IMR-90 (cell line): ENCODE measurements at regions not wholly inside any gene's neighbourhood (a gene's known extent, or its start where the extent isn't known, plus 50 kb on each side); places are given as distances from the start of the nearest gene placed in this dataset.

Experiments
- ATAC-seq: fragments of 200-7000 bp; cut with Tn5 transposase; 2 replicates; pipeline ENCODE4 v1.9.1; 2020; ENCODE audit warnings: low read depth, mild to moderate bottlenecking, moderate library complexity
- BruUV-seq: library from RNA; stranded (reverse); fragments of 400-500 nt; replicated peaks from 2 replicates; lab custom pipeline; 2021; lab: Mats Ljungman, UMichigan
- CTCF ChIA-PET: fragments of 300-600 bp; formaldehyde crosslinking; extraction: SDS; loops from one replicate; lab custom pipeline; 2021; ENCODE audit warnings: antibody characterized with exemption; lab: Yijun Ruan, JAX
- POLR2A ChIA-PET: fragments of 300-600 bp; sonication (Branson Sonifier 250); formaldehyde crosslinking; loops from one replicate; lab custom pipeline; 2022; ENCODE audit warnings: antibody characterized with exemption; ENCODE audit not compliant: unreplicated experiment; lab: Charles Lee
- DNase-seq: peaks from one replicate; pipeline ENCODE4 v3.0.0; 2013
- H2AFZ ChIP-seq: replicated peaks from 2 replicates; pipeline ENCODE3; 2013; ENCODE audit warnings: low read length, mild to moderate bottlenecking; ENCODE audit not compliant: poor library complexity
- H2AK5ac ChIP-seq: 2 replicates; pipeline ENCODE4 v1.6.1; 2013; ENCODE audit warnings: low read depth, low read length, inconsistent platforms
- H2AK9ac ChIP-seq: replicated peaks from 2 replicates; pipeline ENCODE3; 2013; ENCODE audit warnings: mild to moderate bottlenecking, low read depth, low read length, moderate library complexity; ENCODE audit not compliant: poor library complexity
- H2BK120ac ChIP-seq: 2 replicates; pipeline ENCODE4 v1.6.1; 2013; ENCODE audit warnings: low read depth, low read length, inconsistent platforms
- H2BK15ac ChIP-seq: 3 replicates; pipeline ENCODE4 v1.6.1; 2013; ENCODE audit warnings: low read depth, low read length, inconsistent platforms
- H2BK20ac ChIP-seq: 2 replicates; pipeline ENCODE4 v1.6.1; 2013; ENCODE audit warnings: low read depth, mild to moderate bottlenecking, inconsistent platforms, low read length, moderate library complexity
- H2BK5ac ChIP-seq: 2 replicates; pipeline ENCODE4 v1.6.1; 2013; ENCODE audit warnings: mild to moderate bottlenecking, low read depth, low read length, inconsistent platforms; ENCODE audit not compliant: poor library complexity, severe bottlenecking
- H3K14ac ChIP-seq: replicated peaks from 2 replicates; pipeline ENCODE4 v1.6.1; 2013; ENCODE audit warnings: low read depth, low read length, inconsistent platforms
- H3K18ac ChIP-seq: 2 replicates; pipeline ENCODE4 v1.6.1; 2013; ENCODE audit warnings: low read depth, low read length, control low read depth
- H3K23ac ChIP-seq: 2 replicates; pipeline ENCODE4 v1.6.1; 2013; ENCODE audit warnings: low read depth, low read length, inconsistent platforms
- H3K27ac ChIP-seq: 2 replicates; pipeline ENCODE4 v1.5.1; 2013; ENCODE audit warnings: mild to moderate bottlenecking, control low read depth, low read length; ENCODE audit not compliant: insufficient read depth
- H3K27me3 ChIP-seq: 2 replicates; pipeline ENCODE4 v1.6.1; 2013; ENCODE audit warnings: low read length; ENCODE audit not compliant: control insufficient read depth, insufficient read depth
- H3K36me3 ChIP-seq: 2 replicates; pipeline ENCODE4 v1.6.1; 2013; ENCODE audit warnings: low read length, mixed read lengths; ENCODE audit not compliant: control insufficient read depth, insufficient read depth
- H3K4ac ChIP-seq: 2 replicates; pipeline ENCODE4 v1.6.1; 2013; ENCODE audit warnings: low read depth, low read length, inconsistent platforms
- H3K4me1 ChIP-seq: 2 replicates; pipeline ENCODE4 v1.6.1; 2013; ENCODE audit warnings: low read length, mixed read lengths; ENCODE audit not compliant: control insufficient read depth, insufficient read depth
- H3K4me2 ChIP-seq: 2 replicates; pipeline ENCODE4 v1.6.1; 2013; ENCODE audit warnings: low read depth, mild to moderate bottlenecking, control low read depth, low read length, moderate library complexity
- H3K4me3 ChIP-seq: 2 replicates; pipeline ENCODE4 v1.5.1; 2013; ENCODE audit warnings: low read depth, mild to moderate bottlenecking, control low read depth, low read length, moderate library complexity; ENCODE audit not compliant: insufficient read depth
- H3K56ac ChIP-seq: 2 replicates; pipeline ENCODE4 v1.6.1; 2013; ENCODE audit warnings: low read length, inconsistent platforms; ENCODE audit not compliant: insufficient read depth; ENCODE audit errors: extremely low read depth
- H3K79me1 ChIP-seq, 2 experiments: 2 replicates each; pipeline ENCODE4 v1.6.1; 2013; ENCODE audit warnings: low read length in 2 of 2, inconsistent platforms in 1 of 2, low read depth in 1 of 2
- H3K9ac ChIP-seq: 2 replicates; pipeline ENCODE4 v1.6.1; 2013; ENCODE audit warnings: low read depth, low read length, control low read depth
- H3K9me1 ChIP-seq: 2 replicates; pipeline ENCODE4 v1.6.1; 2013; ENCODE audit warnings: low read length, inconsistent platforms; ENCODE audit not compliant: insufficient read depth
- H3K9me3 ChIP-seq: 2 replicates; pipeline ENCODE4 v1.6.1; 2013; ENCODE audit warnings: low read length; ENCODE audit not compliant: control insufficient read depth, insufficient read depth
- H4K20me1 ChIP-seq: 2 replicates; pipeline ENCODE4 v1.6.1; 2013; ENCODE audit warnings: low read length, inconsistent platforms; ENCODE audit not compliant: insufficient read depth
- H4K5ac ChIP-seq: 2 replicates; pipeline ENCODE4 v1.6.1; 2013; ENCODE audit warnings: mild to moderate bottlenecking, low read depth, low read length, control low read depth
- H4K8ac ChIP-seq, 2 experiments: 2 replicates each; pipeline ENCODE4 v1.6.1; 2013; ENCODE audit warnings: low read depth in 2 of 2, low read length in 2 of 2, control low read depth in 1 of 2, inconsistent platforms in 1 of 2
- H4K91ac ChIP-seq: 2 replicates; pipeline ENCODE4 v1.6.1; 2013; ENCODE audit warnings: low read depth, low read length, inconsistent platforms; ENCODE audit not compliant: insufficient read depth
- BHLHE40 ChIP-seq: fragments of 150-350 bp; IDR thresholded peaks from 2 replicates; pipeline ENCODE4 v1.6.1; 2016; ENCODE audit warnings: mild to moderate bottlenecking, low read depth, low read length
- CEBPB ChIP-seq: IDR thresholded peaks from 2 replicates; pipeline ENCODE4 v1.6.1; 2012; ENCODE audit warnings: low read depth, low read length, improper control_type of control experiment
- CHD1 ChIP-seq: IDR thresholded peaks from 2 replicates; pipeline ENCODE4 v1.6.1; 2012; ENCODE audit warnings: low read depth, low read length, improper control_type of control experiment
- FOS ChIP-seq: fragments of 150-350 bp; IDR thresholded peaks from 2 replicates; pipeline ENCODE4 v1.6.1; 2016; ENCODE audit warnings: low read depth, low read length
- MAFK ChIP-seq: IDR thresholded peaks from 2 replicates; pipeline ENCODE4 v1.6.1; 2012; ENCODE audit warnings: low read depth, low read length, improper control_type of control experiment
- MAZ ChIP-seq: IDR thresholded peaks from 2 replicates; pipeline ENCODE4 v1.6.1; 2012; ENCODE audit warnings: low read depth, mild to moderate bottlenecking, low read length, improper control_type of control experiment, moderate library complexity, borderline replicate concordance
- NFE2L2 ChIP-seq: fragments of 150-350 bp; IDR thresholded peaks from 2 replicates; pipeline ENCODE4 v1.6.1; 2016; ENCODE audit warnings: low read depth, mild to moderate bottlenecking, low read length
- POLR2A ChIP-seq: IDR thresholded peaks from 2 replicates; pipeline ENCODE4 v1.6.1; 2012; ENCODE audit warnings: mild to moderate bottlenecking, low read depth, low read length
- RAD21 ChIP-seq: IDR thresholded peaks from 2 replicates; pipeline ENCODE4 v1.6.1; 2012; ENCODE audit warnings: low read length, improper control_type of control experiment
- SMC3 ChIP-seq: fragments of 150-350 bp; IDR thresholded peaks from 2 replicates; pipeline ENCODE4 v1.6.1; 2016; ENCODE audit warnings: low read depth, mild to moderate bottlenecking, antibody characterized with exemption, low read length, moderate library complexity
- WGBS, 2 experiments: methylation state at CpG; one replicate each; pipeline versions ENCODE4 v1.1.5 to v1.1.7; 2013; ENCODE audit warnings: missing lambda C conversion rate in 2 of 2; ENCODE audit not compliant: insufficient read length in 1 of 2; ENCODE audit errors: extremely low coverage in 2 of 2; 5-methylcytosine and 5-hydroxymethylcytosine counted together
- dilution Hi-C: fragments of 300-500 bp; cut with HindIII; formaldehyde crosslinking; loops from one replicate; pipeline ENCODE4 v1.14.3; 2018; ENCODE audit warnings: low sequenced_read_pairs; ENCODE audit not compliant: unreplicated experiment
- in situ Hi-C: fragments of 300-500 bp; cut with MboI; formaldehyde crosslinking; loops from 3 replicates; pipeline ENCODE4 v1.14.3; 2019; ENCODE audit warnings: low sequenced_read_pairs, inconsistent platforms, mixed read lengths
- intact Hi-C: fragments of 100-400 bp; cut with micrococcal nuclease; formaldehyde crosslinking; loops from 2 replicates; pipeline ENCODE4 v1.10.0; 2022
- TF ChIP-seq, protein P1 (sequence below): conservative IDR thresholded peaks from 2 replicates; pipeline ENCODE4 v1.5.1; 2012; ENCODE audit warnings: mild to moderate bottlenecking, low read depth, low read length, improper control_type of control experiment

DNA sequence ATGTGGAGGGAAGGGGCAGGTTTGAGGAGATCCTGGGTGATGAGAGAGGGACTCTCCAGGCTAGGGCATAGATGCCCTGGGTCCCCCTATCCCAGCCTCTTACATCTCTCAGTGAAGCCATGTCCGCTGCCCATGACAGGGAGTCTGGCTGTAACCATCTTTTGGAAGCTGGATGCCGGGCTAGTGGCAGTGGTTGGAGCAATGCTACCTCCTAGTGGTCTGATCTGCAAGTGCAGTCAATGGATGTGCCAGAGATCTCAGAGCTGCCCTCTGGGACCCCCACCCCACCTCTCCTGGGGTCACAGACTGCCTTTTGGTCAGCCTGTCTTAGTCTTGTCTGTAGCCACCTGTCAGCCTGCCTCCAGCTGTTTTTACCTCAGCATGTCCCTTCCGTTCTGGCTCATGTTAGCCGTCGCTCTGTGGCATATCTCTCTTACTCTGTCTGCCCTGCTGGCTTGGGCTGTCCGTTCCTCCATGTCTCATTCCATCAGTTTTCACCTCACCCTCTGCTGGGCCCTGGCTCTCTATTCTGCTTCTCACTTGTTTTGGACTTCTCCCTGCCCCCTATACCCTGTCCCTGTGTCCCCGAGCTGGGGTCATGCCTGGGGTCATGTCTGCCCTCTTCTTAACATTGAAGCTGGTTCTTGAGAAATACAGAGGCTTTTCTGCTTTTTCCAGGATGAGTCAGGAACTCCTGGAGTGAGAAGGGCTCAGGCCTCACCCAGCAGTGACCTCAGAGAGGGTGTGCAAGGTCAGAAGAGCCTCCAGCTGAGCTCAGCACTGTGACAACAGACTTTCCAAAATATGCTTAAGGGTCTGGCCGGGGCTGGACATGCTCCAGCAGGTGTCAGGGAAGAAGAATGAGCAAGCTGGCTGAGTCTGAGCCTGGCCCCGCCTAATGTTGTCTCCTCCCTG lies 52.0 kb upstream of the THY1 start:
- 10% methylated on average over 5 of the region's 9 CpGs; no CpG with 5 or more reads in 1 of the 2 experiments for WGBS, 2 experiments
- no peaks in the 10 kb centered on the region for H3K36me3 ChIP-seq
- peak overlapping the region; percentile 94 for H2AK9ac ChIP-seq
- peak overlapping the region; percentile 87; the same call in 1 of the 2 replicates for H2AK5ac ChIP-seq
- peaks cover 11% of the 10 kb centered on the region for H3K9me1 ChIP-seq
- H3K18ac ChIP-seq: no peak overlapping the region
- H3K56ac ChIP-seq: no peak overlapping the region
- CTCF ChIA-PET: interaction anchor here (0.6 to 2.2 kb wide), 23 partner anchors 12 to 633 kb away, joined by 3 to 27 read pairs (median 4); partner anchors contain the start of genes THY1 and USP2
- H3K79me1 ChIP-seq: 0 out of 4 replicates have a peak, but pooled peaks cover 0 to 8% of the 10 kb centered on the region in 2 experiments
- no peak overlapping the region for H3K4me3 ChIP-seq
- in situ Hi-C loops: loop anchor here (5.0 kb wide), 2 partner anchors 43 to 118 kb away; no protein-coding TSS in a partner anchor
- H2BK20ac ChIP-seq: peak overlapping the region; percentile 73
- peak; percentile 95 for TF ChIP-seq SMC3
- TF ChIP-seq, protein P1, sequence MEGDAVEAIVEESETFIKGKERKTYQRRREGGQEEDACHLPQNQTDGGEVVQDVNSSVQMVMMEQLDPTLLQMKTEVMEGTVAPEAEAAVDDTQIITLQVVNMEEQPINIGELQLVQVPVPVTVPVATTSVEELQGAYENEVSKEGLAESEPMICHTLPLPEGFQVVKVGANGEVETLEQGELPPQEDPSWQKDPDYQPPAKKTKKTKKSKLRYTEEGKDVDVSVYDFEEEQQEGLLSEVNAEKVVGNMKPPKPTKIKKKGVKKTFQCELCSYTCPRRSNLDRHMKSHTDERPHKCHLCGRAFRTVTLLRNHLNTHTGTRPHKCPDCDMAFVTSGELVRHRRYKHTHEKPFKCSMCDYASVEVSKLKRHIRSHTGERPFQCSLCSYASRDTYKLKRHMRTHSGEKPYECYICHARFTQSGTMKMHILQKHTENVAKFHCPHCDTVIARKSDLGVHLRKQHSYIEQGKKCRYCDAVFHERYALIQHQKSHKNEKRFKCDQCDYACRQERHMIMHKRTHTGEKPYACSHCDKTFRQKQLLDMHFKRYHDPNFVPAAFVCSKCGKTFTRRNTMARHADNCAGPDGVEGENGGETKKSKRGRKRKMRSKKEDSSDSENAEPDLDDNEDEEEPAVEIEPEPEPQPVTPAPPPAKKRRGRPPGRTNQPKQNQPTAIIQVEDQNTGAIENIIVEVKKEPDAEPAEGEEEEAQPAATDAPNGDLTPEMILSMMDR: peak; percentile 96
- TF ChIP-seq RAD21: peak; percentile 99
- no peak for TF ChIP-seq FOS
- TF ChIP-seq MAZ: peak; percentile 44; the same call in 1 of the 2 replicates
- TF ChIP-seq CHD1: no peak
- TF ChIP-seq CEBPB: peak; percentile 23; the same call in 1 of the 2 replicates
- no peak for TF ChIP-seq BHLHE40
- TF ChIP-seq MAFK: peak; percentile 25; the same call in 1 of the 2 replicates
- peak; percentile 51; the same call in 1 of the 2 replicates for TF ChIP-seq POLR2A
- no peak; the same call in 1 of the 2 replicates for TF ChIP-seq NFE2L2
- H4K5ac ChIP-seq: no peak overlapping the region
- H3K23ac ChIP-seq: no peak overlapping the region
- peak overlapping the region in 1 of 2 experiments; percentile 36; a peak in 1 of 4 replicates for H4K8ac ChIP-seq
- peak overlapping the region; percentile 24; the same call in 1 of the 2 replicates for H3K27ac ChIP-seq
- no peak overlapping the region for H3K9ac ChIP-seq
- H3K4me2 ChIP-seq: peak overlapping the region; percentile 44; the same call in 1 of the 2 replicates
- no TSS peak for BruUV-seq
- intact Hi-C loops: loop anchor here (1.0 to 10.0 kb wide), 6 partner anchors 53 to 370 kb away; partner anchors contain the start of genes C2CD2L, DPAGT1 and USP2
- peak overlapping the region; percentile 26; the same call in 1 of the 3 replicates for H2BK15ac ChIP-seq
- peak overlapping the region; percentile 66 for H2BK120ac ChIP-seq
- H4K91ac ChIP-seq: peak overlapping the region; percentile 22; the same call in 1 of the 2 replicates
- dilution Hi-C loops: no loop called here
- no peak overlapping the region for H2BK5ac ChIP-seq
- peak overlapping the region; percentile 78 for H2AFZ ChIP-seq
- POLR2A ChIA-PET: interaction anchor here (0.6 to 1.1 kb wide), 3 partner anchors 58 to 243 kb away, joined by 3 to 13 read pairs (median 3); no protein-coding TSS in a partner anchor
- H3K4ac ChIP-seq: peak overlapping the region; percentile 82
- H3K14ac ChIP-seq: peak overlapping the region; percentile 46; the same call in 1 of the 2 replicates
- H3K27me3 ChIP-seq: peaks cover 12% of the 10 kb centered on the region; the same call in 1 of the 2 replicates
- peak; percentile 82 for DNase-seq
- no peaks in the 10 kb centered on the region for H4K20me1 ChIP-seq
- peak; percentile 81 for ATAC-seq
- H3K4me1 ChIP-seq: peaks cover 17% of the 10 kb centered on the region
- no peaks in the 10 kb centered on the region for H3K9me3 ChIP-seq
